Endothelial cell of umbilical vein (primary cell): ENCODE measurements at regions not wholly inside any gene's neighbourhood (a gene's known extent, or its start where the extent isn't known, plus 50 kb on each side); places are given as distances from the start of the nearest gene placed in this dataset.

Experiments
- MYC ChIP-seq: IDR thresholded peaks from one replicate; pipeline ENCODE4 v1.6.1; 2011; ENCODE audit warnings: mild to moderate bottlenecking, low read depth, low read length
- TF ChIP-seq, protein P1 (sequence below), 2 donors: IDR thresholded peaks; 1 replicate in 1 of 2; 2 replicates in 1 of 2; pipeline ENCODE4 v1.5.1; 2011; ENCODE audit warnings: low read length in 2 of 2, mild to moderate bottlenecking in 2 of 2, moderate library complexity in 2 of 2, control low read depth in 1 of 2, inconsistent platforms in 1 of 2, low read depth in 1 of 2; ENCODE audit not compliant: insufficient read depth in 1 of 2; ENCODE audit errors: extremely low read depth in 1 of 2

DNA sequence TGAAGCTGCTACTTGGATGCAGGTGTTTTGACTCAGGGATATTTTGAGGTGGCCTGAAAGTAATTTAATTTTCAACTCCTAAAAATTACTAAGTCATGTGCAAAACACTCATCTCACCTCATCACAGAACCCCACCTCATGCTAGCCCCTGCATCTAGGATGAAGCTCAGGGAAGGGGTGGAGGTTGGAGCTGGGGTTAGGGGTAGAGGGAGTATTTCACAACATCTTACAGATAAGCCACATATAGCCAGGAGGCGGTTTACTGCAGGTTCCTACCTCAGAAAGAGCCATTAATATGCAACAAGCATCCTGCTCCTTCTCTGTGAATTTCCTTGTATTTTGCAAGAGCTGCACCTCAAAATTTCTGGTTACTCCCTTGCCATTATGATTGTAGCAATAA, 70.5 kb upstream of the TSPAN5 start:
- TF ChIP-seq MYC, result no peak
- TF ChIP-seq, protein P1, sequence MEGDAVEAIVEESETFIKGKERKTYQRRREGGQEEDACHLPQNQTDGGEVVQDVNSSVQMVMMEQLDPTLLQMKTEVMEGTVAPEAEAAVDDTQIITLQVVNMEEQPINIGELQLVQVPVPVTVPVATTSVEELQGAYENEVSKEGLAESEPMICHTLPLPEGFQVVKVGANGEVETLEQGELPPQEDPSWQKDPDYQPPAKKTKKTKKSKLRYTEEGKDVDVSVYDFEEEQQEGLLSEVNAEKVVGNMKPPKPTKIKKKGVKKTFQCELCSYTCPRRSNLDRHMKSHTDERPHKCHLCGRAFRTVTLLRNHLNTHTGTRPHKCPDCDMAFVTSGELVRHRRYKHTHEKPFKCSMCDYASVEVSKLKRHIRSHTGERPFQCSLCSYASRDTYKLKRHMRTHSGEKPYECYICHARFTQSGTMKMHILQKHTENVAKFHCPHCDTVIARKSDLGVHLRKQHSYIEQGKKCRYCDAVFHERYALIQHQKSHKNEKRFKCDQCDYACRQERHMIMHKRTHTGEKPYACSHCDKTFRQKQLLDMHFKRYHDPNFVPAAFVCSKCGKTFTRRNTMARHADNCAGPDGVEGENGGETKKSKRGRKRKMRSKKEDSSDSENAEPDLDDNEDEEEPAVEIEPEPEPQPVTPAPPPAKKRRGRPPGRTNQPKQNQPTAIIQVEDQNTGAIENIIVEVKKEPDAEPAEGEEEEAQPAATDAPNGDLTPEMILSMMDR (IDR thresholded peaks at IDR 0.05; ENCODE audit: extremely low read depth in 1 of 2, insufficient read depth in 1 of 2, low read depth in 1 of 2, low read length in 2 of 2), result no peak
